MM.1S (cell line): ENCODE measurements at regions not wholly inside any gene's neighbourhood (a gene's known extent, or its start where the extent isn't known, plus 50 kb on each side); places are given as distances from the start of the nearest gene placed in this dataset.

Experiments used
- DNase-seq: peaks from one replicate; pipeline ENCODE4 v3.0.0-alpha.2; 2015
- H2AFZ ChIP-seq: fragments of 300-600 bp; sonication (generic); 2 replicates; pipeline ENCODE4 v1.6.0; 2016; ENCODE audit warnings: antibody characterized with exemption, low read length
- H3F3A ChIP-seq: fragments of 300-600 bp; sonication (generic); 2 replicates; pipeline ENCODE4 v1.6.1; 2016; ENCODE audit warnings: mild to moderate bottlenecking, antibody characterized with exemption, low read length, moderate library complexity, mixed read lengths; ENCODE audit not compliant: insufficient read depth
- H3K27ac ChIP-seq: fragments of 300-600 bp; sonication (generic); 2 replicates; pipeline ENCODE4 v1.5.1; 2016; ENCODE audit warnings: mild to moderate bottlenecking, low read length
- H3K27me3 ChIP-seq: fragments of 300-600 bp; sonication (generic); replicated peaks from 2 replicates; pipeline ENCODE4 v1.6.0; 2016; ENCODE audit warnings: low read length; ENCODE audit not compliant: insufficient read depth
- H3K36me3 ChIP-seq: fragments of 300-600 bp; sonication (generic); replicated peaks from 2 replicates; pipeline ENCODE4 v1.6.1; 2016; ENCODE audit warnings: mild to moderate bottlenecking, low read length, mixed read lengths; ENCODE audit not compliant: insufficient read depth
- H3K4me1 ChIP-seq: fragments of 300-600 bp; sonication (generic); 2 replicates; pipeline ENCODE4 v1.6.1; 2016; ENCODE audit warnings: low read length, mixed read lengths
- H3K4me2 ChIP-seq: fragments of 300-600 bp; sonication (generic); 2 replicates; pipeline ENCODE4 v1.6.0; 2016; ENCODE audit warnings: low read depth, low read length
- H3K4me3 ChIP-seq: fragments of 300-600 bp; sonication (generic); 2 replicates; pipeline ENCODE4 v1.5.1; 2016; ENCODE audit warnings: low read length, mixed read lengths
- H3K79me2 ChIP-seq: fragments of 300-600 bp; sonication (generic); 2 replicates; pipeline ENCODE4 v1.6.1; 2016; ENCODE audit warnings: mixed run types, low read length, mixed read lengths
- H3K9ac ChIP-seq: fragments of 300-600 bp; sonication (generic); 2 replicates; pipeline ENCODE4 v1.6.1; 2016; ENCODE audit warnings: low read length, mixed read lengths
- H3K9me2 ChIP-seq: fragments of 300-600 bp; sonication (generic); replicated peaks from 2 replicates; pipeline ENCODE4 v1.6.1; 2016; ENCODE audit warnings: mild to moderate bottlenecking, low read length, mixed read lengths; ENCODE audit not compliant: insufficient read depth
- H3K9me3 ChIP-seq: fragments of 300-600 bp; sonication (generic); replicated peaks from 2 replicates; pipeline ENCODE4 v1.6.1; 2016; ENCODE audit warnings: mild to moderate bottlenecking, low read length, mixed read lengths; ENCODE audit not compliant: insufficient read depth
- H4K20me1 ChIP-seq: fragments of 300-600 bp; sonication (generic); 2 replicates; pipeline ENCODE4 v1.6.1; 2016; ENCODE audit warnings: mild to moderate bottlenecking, low read length, moderate library complexity, mixed read lengths; ENCODE audit not compliant: insufficient read depth
- EZH2 ChIP-seq: fragments of 300-600 bp; sonication (generic); optimal IDR thresholded peaks from 2 replicates; pipeline ENCODE3; 2017; ENCODE audit warnings: low read depth, mild to moderate bottlenecking, antibody characterized with exemption, low read length, mixed read lengths
- EZH2phosphoT487 ChIP-seq: fragments of 300-600 bp; sonication (generic); IDR thresholded peaks from 2 replicates; pipeline ENCODE4 v1.6.1; 2018; ENCODE audit warnings: antibody characterized with exemption, low read length
- TF ChIP-seq, protein P1 (sequence below): fragments of 300-600 bp; sonication (generic); IDR thresholded peaks from 2 replicates; pipeline ENCODE4 v1.5.1; 2016; ENCODE audit warnings: antibody characterized with exemption, low read length, mixed read lengths

DNA sequence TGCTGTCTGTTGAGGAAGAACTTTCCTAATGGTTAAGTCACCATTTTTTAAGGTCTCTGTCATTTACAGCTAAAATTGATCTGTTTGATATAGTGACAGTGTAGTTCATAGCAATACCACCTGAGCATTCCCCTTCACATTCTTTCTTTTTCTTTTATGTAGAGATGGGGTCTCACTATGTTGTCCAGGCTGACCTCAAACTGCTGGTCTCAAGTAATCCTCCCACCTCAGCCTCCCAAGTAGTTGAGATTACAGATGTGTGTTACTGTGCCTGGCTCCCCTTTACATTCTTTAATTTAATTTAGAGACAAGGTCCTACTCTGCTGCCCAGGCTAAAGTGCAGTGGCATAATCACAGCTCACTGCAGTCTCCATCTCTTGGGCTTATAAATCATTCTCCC is 72.7 kb upstream of the ACVR1 start:
- H3K27me3 ChIP-seq: no peaks in the 10 kb centered on the region
- no peaks in the 10 kb centered on the region for H4K20me1 ChIP-seq
- no peak overlapping the region for H3K9ac ChIP-seq
- no peak for DNase-seq
- no peaks in the 10 kb centered on the region for H3K36me3 ChIP-seq
- H2AFZ ChIP-seq: no peak overlapping the region
- H3K27ac ChIP-seq: no peak overlapping the region
- no peaks in the 10 kb centered on the region for H3K9me2 ChIP-seq
- H3K4me3 ChIP-seq: no peak overlapping the region
- TF ChIP-seq, protein P1, sequence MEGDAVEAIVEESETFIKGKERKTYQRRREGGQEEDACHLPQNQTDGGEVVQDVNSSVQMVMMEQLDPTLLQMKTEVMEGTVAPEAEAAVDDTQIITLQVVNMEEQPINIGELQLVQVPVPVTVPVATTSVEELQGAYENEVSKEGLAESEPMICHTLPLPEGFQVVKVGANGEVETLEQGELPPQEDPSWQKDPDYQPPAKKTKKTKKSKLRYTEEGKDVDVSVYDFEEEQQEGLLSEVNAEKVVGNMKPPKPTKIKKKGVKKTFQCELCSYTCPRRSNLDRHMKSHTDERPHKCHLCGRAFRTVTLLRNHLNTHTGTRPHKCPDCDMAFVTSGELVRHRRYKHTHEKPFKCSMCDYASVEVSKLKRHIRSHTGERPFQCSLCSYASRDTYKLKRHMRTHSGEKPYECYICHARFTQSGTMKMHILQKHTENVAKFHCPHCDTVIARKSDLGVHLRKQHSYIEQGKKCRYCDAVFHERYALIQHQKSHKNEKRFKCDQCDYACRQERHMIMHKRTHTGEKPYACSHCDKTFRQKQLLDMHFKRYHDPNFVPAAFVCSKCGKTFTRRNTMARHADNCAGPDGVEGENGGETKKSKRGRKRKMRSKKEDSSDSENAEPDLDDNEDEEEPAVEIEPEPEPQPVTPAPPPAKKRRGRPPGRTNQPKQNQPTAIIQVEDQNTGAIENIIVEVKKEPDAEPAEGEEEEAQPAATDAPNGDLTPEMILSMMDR: no peak
- TF ChIP-seq EZH2phosphoT487: no peak
- no peak for TF ChIP-seq EZH2
- H3K4me2 ChIP-seq: no peak overlapping the region
- H3K9me3 ChIP-seq: no peaks in the 10 kb centered on the region
- no peaks in the 10 kb centered on the region for H3K79me2 ChIP-seq
- no peaks in the 10 kb centered on the region for H3K4me1 ChIP-seq
- H3F3A ChIP-seq: no peaks in the 10 kb centered on the region

DNA sequence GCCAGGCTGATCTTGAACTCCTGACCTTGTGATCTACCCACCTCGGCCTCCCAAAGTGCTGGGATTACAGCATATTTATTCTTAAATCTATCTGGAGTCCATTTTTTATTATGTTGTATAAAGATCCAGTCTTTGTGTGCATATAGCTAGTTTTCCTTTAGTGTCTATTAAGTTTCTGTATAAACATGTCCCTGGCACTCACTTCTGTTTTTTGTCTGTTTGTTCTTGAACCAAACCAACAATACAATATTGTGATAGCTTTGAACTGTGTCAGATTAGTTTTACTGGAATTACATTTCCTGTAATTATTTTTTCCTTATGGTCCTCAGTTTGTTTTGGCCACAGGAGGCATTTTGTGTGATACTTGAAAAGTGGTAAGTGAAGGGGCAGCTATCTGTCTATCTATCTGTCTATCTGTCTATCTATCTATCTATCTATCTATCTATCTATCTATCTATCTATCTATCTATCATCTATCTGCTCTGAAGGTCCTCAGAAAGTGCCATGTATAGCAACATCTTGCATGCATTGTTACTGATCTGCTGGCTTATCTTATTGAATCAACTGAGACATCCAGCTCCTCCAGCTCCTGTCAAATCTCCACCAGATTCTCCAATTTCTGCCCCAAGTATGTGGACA is 70.9 kb upstream of the ACVR1 start:
- no peaks in the 10 kb centered on the region for H3K36me3 ChIP-seq
- no peaks in the 10 kb centered on the region for H3K9me2 ChIP-seq
- no peak overlapping the region for H3K9ac ChIP-seq
- no peaks in the 10 kb centered on the region for H3F3A ChIP-seq
- no peaks in the 10 kb centered on the region for H3K79me2 ChIP-seq
- no peak overlapping the region for H3K4me2 ChIP-seq
- DNase-seq: no peak
- H3K4me3 ChIP-seq: no peak overlapping the region
- H2AFZ ChIP-seq: no peak overlapping the region
- H3K27me3 ChIP-seq: no peaks in the 10 kb centered on the region
- no peak overlapping the region for H3K27ac ChIP-seq
- H3K4me1 ChIP-seq: no peaks in the 10 kb centered on the region
- no peak for TF ChIP-seq EZH2phosphoT487
- TF ChIP-seq EZH2: no peak
- TF ChIP-seq, protein P1: no peak
- H3K9me3 ChIP-seq: no peaks in the 10 kb centered on the region
- no peaks in the 10 kb centered on the region for H4K20me1 ChIP-seq

DNA sequence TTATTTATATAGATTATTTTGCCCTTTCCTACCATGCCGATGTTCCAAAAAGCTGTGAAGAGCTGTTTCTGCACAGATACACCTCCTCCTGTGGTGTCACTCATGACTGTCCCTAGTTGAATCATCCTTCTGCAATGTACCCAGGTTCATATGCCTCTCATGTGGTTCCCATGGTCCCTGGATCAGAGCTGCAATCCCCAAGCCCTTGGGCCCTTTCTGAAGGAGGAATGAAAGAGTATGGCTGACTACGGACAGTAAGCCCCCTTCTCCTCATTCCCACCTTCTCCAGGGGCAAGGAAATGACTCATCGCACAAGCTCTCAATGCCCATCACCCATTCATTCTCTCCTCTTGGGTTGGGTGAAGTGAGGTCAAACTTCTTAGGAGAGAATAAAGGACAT is 63.9 kb upstream of the ACVR1 start:
- Histone ChIP-seq H3K4me3 (no peak overlapping the region), H3F3A (no peaks in the 10 kb centered on the region), H3K4me1 (no peaks in the 10 kb centered on the region), H3K79me2 (no peaks in the 10 kb centered on the region), H2AFZ (no peak overlapping the region), H3K27me3 (no peaks in the 10 kb centered on the region), H3K9ac (no peak overlapping the region), H3K27ac (no peak overlapping the region), H3K36me3 (no peaks in the 10 kb centered on the region), H4K20me1 (no peaks in the 10 kb centered on the region), H3K9me2 (no peaks in the 10 kb centered on the region), H3K4me2 (no peak overlapping the region), H3K9me3 (no peaks in the 10 kb centered on the region)
- TF ChIP-seq EZH2phosphoT487: no peak
- no peak for DNase-seq

DNA sequence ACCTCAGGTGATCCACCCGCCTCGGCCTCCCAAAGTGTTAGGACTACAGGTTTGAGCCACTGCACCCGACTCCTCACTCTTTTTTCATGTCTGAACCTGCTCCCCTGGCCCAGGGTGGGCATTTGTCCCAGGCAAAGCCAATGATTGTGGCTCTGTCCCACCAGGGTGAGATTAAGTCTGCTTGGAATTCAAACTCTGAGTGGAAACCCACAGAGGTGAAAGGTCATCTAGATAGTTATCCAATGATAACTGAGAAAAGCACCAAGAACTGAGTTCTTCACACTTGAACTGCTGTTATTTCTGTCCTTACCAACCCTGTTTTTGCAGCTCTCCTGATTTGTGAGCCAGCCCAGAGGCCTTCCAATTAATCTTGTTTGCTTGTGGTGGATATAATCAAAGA is 62.4 kb upstream of the ACVR1 start:
- Histone ChIP-seq H3K27me3 (no peaks in the 10 kb centered on the region), H2AFZ (no peak overlapping the region)

More for the DNA sequence above, 62.4 kb upstream of the ACVR1 start:
- Histone ChIP-seq H3K9me2 (no peaks in the 10 kb centered on the region), H3K4me3 (no peak overlapping the region), H3K36me3 (no peaks in the 10 kb centered on the region), H3K79me2 (no peaks in the 10 kb centered on the region), H3K9me3 (no peaks in the 10 kb centered on the region), H3K4me2 (no peak overlapping the region), H3K9ac (no peak overlapping the region), H3F3A (no peaks in the 10 kb centered on the region), H3K4me1 (no peaks in the 10 kb centered on the region), H3K27ac (no peak overlapping the region), H4K20me1 (no peaks in the 10 kb centered on the region)
- no peak for DNase-seq
- TF ChIP-seq EZH2: no peak
- TF ChIP-seq, protein P1: no peak
- TF ChIP-seq EZH2phosphoT487: no peak
